Lower leg skin (tissue), 4 donors: ENCODE measurements at regions not wholly inside any gene's neighbourhood (a gene's known extent, or its start where the extent isn't known, plus 50 kb on each side); places are given as distances from the start of the nearest gene placed in this dataset.
"Not testable (repeated sequence)": the region's sequence is repeated elsewhere in the genome, so short reads cannot be mapped to it uniquely, and the experiment has no call there.

ENCODE experiments used
- DNase-seq, 2 donors: peaks; one replicate each; pipeline ENCODE4 v3.0.0-alpha.2; 2019; ENCODE audit warnings: low spot score in 2 of 2
- H3K4me3 ChIP-seq: fragments of 200-600 bp; sonication (generic); 2 replicates; pipeline ENCODE4 v1.5.1; 2017; ENCODE audit warnings: mild to moderate bottlenecking, low read depth; ENCODE audit not compliant: poor library complexity, severe bottlenecking
- POLR2A ChIP-seq, 2 donors: fragments of 450-650 bp; IDR thresholded peaks; one replicate each; pipeline ENCODE4 v1.6.1; 2016 to 2017; ENCODE audit warnings: antibody characterized with exemption in 2 of 2, mild to moderate bottlenecking in 1 of 2, moderate library complexity in 1 of 2
- WGBS, 2 donors: methylation state at CpG; one replicate each; pipeline ENCODE4 v1.1.5; 2018; 5-methylcytosine and 5-hydroxymethylcytosine counted together
- intact Hi-C: fragments of 100-400 bp; cut with DNase I; formaldehyde crosslinking; loops from one replicate; pipeline ENCODE4 v1.15.0; 2023; ENCODE audit warnings: low total_unique reads
- TF ChIP-seq, protein P1 (sequence below), 3 donors: fragments of 450-650 bp; IDR thresholded peaks; one replicate each; pipeline ENCODE4 v1.5.1; 2016; ENCODE audit warnings: antibody characterized with exemption in 3 of 3, mild to moderate bottlenecking in 3 of 3, moderate library complexity in 2 of 3

DNA sequence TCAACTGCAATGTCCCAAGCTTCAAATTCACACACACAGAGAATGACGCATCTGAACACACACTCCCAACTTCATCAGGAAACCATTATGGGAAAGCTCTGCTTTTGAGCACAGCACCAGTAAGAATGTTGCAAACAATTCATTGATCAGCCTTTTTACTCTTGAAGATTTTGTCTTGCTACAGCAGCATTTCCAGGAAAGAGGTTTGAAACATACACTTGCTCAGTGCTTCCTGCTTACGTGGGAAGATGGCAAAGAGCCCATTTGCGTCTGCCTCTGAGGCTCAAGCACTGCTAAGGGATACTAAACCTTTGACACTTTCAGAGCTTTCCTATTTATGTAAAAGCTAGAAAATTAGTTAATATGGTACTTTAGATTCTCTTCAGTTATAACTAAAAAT is 77.2 kb upstream of the MON1B start:
- intact Hi-C loops = no loop called here
- no peak for TF ChIP-seq POLR2A (IDR thresholded peaks at IDR 0.05)
- TF ChIP-seq, protein P1, sequence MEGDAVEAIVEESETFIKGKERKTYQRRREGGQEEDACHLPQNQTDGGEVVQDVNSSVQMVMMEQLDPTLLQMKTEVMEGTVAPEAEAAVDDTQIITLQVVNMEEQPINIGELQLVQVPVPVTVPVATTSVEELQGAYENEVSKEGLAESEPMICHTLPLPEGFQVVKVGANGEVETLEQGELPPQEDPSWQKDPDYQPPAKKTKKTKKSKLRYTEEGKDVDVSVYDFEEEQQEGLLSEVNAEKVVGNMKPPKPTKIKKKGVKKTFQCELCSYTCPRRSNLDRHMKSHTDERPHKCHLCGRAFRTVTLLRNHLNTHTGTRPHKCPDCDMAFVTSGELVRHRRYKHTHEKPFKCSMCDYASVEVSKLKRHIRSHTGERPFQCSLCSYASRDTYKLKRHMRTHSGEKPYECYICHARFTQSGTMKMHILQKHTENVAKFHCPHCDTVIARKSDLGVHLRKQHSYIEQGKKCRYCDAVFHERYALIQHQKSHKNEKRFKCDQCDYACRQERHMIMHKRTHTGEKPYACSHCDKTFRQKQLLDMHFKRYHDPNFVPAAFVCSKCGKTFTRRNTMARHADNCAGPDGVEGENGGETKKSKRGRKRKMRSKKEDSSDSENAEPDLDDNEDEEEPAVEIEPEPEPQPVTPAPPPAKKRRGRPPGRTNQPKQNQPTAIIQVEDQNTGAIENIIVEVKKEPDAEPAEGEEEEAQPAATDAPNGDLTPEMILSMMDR (IDR thresholded peaks at IDR 0.05) = no peak
- no peak overlapping the region for H3K4me3 ChIP-seq
- 25 to 37% methylated on average over 3 of the region's 3 CpGs for WGBS, 2 donors
- no peak for DNase-seq

DNA sequence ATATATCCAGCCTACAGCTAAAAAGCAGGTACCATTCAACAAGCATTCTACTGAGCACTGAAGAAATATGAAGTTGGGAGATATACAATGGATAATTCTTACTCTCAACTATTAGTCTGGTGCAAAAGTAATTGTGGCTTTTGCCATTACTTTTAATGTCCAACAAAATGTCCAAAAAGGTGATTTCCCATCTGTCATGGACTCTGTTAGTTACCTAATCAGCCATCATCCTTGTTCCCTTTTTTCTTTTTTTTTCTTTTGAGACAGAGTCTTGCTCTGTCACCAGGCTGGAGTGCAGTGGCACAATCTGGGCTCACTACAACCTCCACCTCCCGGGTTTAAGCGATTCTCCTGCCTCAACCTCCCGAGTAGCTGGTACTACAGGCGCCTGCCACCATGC is 76.6 kb upstream of the MON1B start:
- 96 to 97% methylated on average over 4 of the region's 4 CpGs for WGBS, 2 donors
- H3K4me3 ChIP-seq, DNase-seq, intact Hi-C loops: not testable (repeated sequence)

DNA sequence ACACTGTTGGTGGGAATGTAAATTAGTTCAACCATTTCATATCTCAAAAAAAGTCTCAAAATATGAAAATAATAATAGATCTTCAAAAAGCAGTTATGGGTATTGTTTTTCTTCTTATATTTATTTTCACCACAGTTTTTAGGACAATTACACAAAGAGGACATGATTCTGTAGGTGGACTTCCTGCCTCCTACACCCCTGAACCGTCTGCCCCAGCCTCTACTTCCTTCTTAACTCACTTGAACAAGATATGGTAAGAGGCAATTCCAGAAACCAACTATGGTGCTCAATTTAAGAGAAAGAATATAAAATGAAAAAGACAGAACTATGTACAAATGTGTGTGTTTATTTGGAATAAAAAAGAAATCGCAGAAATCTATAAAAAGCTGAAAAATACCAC is 74.1 kb upstream of the MON1B start:
- no peak overlapping the region for H3K4me3 ChIP-seq
- intact Hi-C loops = no loop called here
- no peak for DNase-seq
- 42 to 49% methylated on average over 2 of the region's 2 CpGs for WGBS, 2 donors
- TF ChIP-seq POLR2A (IDR thresholded peaks at IDR 0.05) = no peak
- TF ChIP-seq, protein P1 (IDR thresholded peaks at IDR 0.05) = no peak

DNA sequence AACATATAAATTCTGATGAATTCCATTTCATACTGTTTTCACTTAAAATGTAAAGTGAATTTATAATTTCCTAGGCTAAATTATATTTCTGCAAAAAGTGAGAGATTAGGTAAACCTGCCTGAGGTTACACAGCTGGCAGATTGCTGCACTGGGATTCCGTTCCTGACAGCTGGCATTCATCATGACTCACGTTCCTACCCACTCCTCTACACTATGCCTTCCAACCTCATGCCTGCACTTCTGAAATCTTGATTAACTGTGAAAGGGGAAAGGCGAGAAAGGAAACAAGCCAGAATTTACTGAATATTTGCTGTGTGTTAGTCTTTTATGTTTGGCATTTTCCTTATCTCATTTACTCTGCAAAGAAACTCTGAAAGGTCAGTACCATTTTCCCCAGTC is 73.3 kb upstream of the MON1B start:
- H3K4me3 ChIP-seq = no peak overlapping the region
- 30 to 31% methylated on average over 3 of the region's 3 CpGs for WGBS, 2 donors
- intact Hi-C loops = no loop called here
- DNase-seq = no peak
- TF ChIP-seq, protein P1 (IDR thresholded peaks at IDR 0.05) = no peak
- no peak for TF ChIP-seq POLR2A (IDR thresholded peaks at IDR 0.05)

DNA sequence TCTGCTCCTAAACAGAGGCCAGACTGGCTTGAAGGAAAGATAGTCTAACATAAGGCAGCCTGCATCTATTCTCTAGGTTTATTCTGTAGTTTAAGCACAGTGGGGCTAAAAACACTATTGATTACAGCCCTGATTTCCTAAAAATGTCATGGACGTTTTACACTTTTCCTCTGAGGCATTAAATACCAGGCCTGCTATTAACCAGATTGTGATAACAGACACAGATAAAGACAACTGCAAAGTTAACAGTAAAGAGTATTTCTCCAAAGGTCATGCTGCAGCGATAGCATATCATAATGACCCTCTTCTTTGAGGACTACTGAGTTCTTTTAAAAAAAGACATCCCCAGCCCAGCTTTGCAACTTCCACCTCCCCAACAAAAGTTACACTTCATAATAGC is 59.6 kb upstream of the MON1B start:
- intact Hi-C loops = no loop called here

DNA sequence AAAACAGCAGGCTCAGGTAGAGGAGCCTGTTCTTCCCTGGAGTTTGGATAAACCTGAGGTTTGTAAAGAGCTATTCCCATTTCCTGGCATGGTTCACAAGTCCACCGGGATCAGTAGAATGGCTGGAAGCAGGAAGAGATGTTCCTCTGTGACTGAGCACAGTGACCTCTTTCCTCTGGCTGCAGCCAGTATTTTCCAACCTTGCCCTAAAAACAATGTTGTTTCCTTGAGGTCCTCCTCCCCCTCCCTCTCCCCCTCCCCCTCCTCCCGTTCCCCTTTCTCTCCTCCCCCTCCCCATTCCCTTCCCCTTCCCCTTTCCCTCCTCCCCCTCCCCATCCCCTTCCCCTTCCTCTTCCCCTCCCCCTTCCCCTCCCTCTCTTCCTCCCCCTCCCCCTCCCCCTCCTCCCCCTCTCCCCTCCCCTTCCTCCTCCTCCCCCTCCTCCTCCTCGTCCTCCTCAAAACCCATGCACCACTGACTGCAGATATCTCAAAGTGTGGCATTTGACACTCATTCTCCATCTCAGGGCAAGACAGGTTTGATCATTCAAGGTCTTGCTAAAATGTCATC is 58.9 kb upstream of the MON1B start:
- intact Hi-C loops = no loop called here
- DNase-seq = no peak
- 65% methylated on average over 3 of the region's 3 CpGs for WGBS, 2 donors
- TF ChIP-seq POLR2A (IDR thresholded peaks at IDR 0.05) = no peak
- TF ChIP-seq, protein P1 (IDR thresholded peaks at IDR 0.05) = no peak
- no peak overlapping the region for H3K4me3 ChIP-seq

More for the DNA sequence above, 59.6 kb upstream of the MON1B start:
- 64 to 70% methylated on average over 2 of the region's 2 CpGs for WGBS, 2 donors
- H3K4me3 ChIP-seq = no peak overlapping the region
- no peak for DNase-seq
- TF ChIP-seq, protein P1 (IDR thresholded peaks at IDR 0.05) = no peak
- TF ChIP-seq POLR2A (IDR thresholded peaks at IDR 0.05) = no peak
